Right lobe of liver (tissue), 6 donors: ENCODE measurements at regions not wholly inside any gene's neighbourhood (a gene's known extent, or its start where the extent isn't known, plus 50 kb on each side); places are given as distances from the start of the nearest gene placed in this dataset.

Experiments
- ATAC-seq, 4 donors: fragments of 200-7000 bp; cut with Tn5 transposase; one replicate each; pipeline ENCODE4 v1.9.1; 2020; ENCODE audit warnings: mild to moderate bottlenecking in 4 of 4, moderate library complexity in 4 of 4
- DNase-seq, 3 donors: peaks; one replicate each; pipeline ENCODE4 v3.0.0-alpha.2; 2020
- H3K27ac ChIP-seq, 3 donors: fragments of 200-600 bp; one replicate each; pipeline ENCODE4 v1.8.0; 2022
- H3K27me3 ChIP-seq, 2 donors: fragments of 200-600 bp; one replicate each; pipeline ENCODE4 v1.8.0; 2022
- H3K36me3 ChIP-seq, 4 donors: fragments of 200-600 bp; sonication (generic) in 1 of 4; one replicate each; pipeline versions ENCODE4 v1.5.1 to v1.8.0; 2017 to 2022; ENCODE audit warnings: control low read depth in 1 of 4
- H3K4me1 ChIP-seq, 4 donors: fragments of 200-600 bp; sonication (generic) in 1 of 4; one replicate each; pipeline versions ENCODE4 v1.5.1 to v1.8.0; 2017 to 2022; ENCODE audit warnings: control low read depth in 1 of 4
- H3K4me3 ChIP-seq, 3 donors: fragments of 200-600 bp; one replicate each; pipeline ENCODE4 v1.8.0; 2022
- H3K9me3 ChIP-seq, 4 donors: fragments of 200-600 bp; sonication (generic) in 1 of 4; one replicate each; pipeline versions ENCODE4 v1.5.1 to v1.8.0; 2017 to 2022; ENCODE audit warnings: control low read depth in 1 of 4
- POLR2A ChIP-seq: fragments of 450-650 bp; IDR thresholded peaks from one replicate; pipeline ENCODE4 v1.6.1; 2017; ENCODE audit warnings: antibody characterized with exemption, mild to moderate bottlenecking
- WGBS: methylation state at CpG from one replicate; pipeline ENCODE4 v1.1.6; 2018; ENCODE audit warnings: low coverage, low lambda C conversion rate; ENCODE audit not compliant: insufficient coverage; ENCODE audit errors: missing lambda C conversion rate; 5-methylcytosine and 5-hydroxymethylcytosine counted together
- intact Hi-C, 2 donors: fragments of 100-400 bp; cut with DNase I; formaldehyde crosslinking; loops; one replicate each; pipeline versions ENCODE4 v1.11.2 to v1.14.1; 2022
- TF ChIP-seq, protein P1 (sequence below), 4 donors: fragments of 200-600 bp in 3 of 4; fragments of 450-650 bp in 1 of 4; IDR thresholded peaks; one replicate each; pipeline versions ENCODE4 v1.5.1 to v1.8.0; 2016 to 2022; ENCODE audit warnings: antibody characterized with exemption in 4 of 4, mild to moderate bottlenecking in 2 of 4
- donor health status: DM: no; HTN: yes; CAD: no.
- donor health status: DM: no; HTN: no; CAD: no.
- donor health status: DM: no; HTN: no; CAD: no.
- donor health status: DM: no; HTN: yes; CAD: no.
- donor health status: DM: no; HTN: yes; CAD: no.

DNA sequence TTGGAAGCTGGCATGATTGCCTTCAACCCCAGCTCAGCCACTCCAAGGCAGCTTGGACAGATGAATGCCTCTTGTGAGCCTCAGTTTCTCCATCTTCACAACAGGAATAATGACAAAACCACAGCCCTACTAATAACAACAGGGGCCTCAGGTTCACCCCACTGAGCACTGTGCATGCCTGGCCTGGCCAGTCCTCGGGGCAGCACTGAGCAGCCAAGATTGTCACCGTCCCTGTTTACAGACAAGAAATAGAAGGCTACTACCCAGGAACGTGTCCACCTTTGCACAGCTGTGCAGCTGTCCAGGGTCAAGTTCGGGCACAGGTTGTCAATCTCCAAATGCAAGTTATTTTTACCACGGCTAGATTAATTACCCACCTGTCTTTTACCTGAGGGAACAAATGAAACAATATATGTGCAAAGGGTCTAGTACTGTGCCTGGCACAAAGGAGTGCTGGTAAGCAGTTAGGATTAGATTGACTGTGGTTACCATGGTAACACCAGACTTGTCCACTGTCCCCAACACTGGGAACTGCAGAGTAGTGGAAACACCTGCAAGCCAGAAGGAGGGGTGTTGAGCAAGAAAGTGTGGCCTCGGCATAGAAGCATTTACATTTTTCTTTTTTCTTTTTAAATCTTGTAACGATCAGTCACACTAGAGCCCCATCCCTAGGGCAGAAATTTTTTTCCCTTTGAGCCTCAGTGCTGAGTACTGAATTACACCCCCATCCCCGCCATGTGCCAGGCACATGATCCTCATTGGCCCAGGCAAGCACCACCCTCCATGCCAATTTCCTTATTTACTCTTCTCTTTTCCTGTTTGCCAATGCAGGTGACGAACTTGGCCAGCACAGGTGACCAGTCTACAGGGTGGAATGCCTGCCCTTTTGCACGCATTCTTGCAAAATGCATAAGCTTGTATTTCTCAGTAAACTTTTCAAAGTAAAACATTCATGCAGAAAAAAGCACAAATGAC is 66.3 kb upstream of the SLC6A6 start:
- Histone ChIP-seq H3K4me3 (no peak overlapping the region), H3K27me3 (no peaks in the 10 kb centered on the region), H3K36me3 (no peaks in the 10 kb centered on the region), H3K9me3 (no peaks in the 10 kb centered on the region), H3K27ac (no peak overlapping the region), H3K4me1 (peaks cover 0 to 12% (median 3%) of the 10 kb centered on the region in 4 donors)
- ATAC-seq (peak; percentile 81 to 92 (median 83)), DNase-seq (peak; percentile 85 to 86 (median 85))
- intact Hi-C loops: no loop called here
- TF ChIP-seq POLR2A: no peak
- TF ChIP-seq, protein P1, sequence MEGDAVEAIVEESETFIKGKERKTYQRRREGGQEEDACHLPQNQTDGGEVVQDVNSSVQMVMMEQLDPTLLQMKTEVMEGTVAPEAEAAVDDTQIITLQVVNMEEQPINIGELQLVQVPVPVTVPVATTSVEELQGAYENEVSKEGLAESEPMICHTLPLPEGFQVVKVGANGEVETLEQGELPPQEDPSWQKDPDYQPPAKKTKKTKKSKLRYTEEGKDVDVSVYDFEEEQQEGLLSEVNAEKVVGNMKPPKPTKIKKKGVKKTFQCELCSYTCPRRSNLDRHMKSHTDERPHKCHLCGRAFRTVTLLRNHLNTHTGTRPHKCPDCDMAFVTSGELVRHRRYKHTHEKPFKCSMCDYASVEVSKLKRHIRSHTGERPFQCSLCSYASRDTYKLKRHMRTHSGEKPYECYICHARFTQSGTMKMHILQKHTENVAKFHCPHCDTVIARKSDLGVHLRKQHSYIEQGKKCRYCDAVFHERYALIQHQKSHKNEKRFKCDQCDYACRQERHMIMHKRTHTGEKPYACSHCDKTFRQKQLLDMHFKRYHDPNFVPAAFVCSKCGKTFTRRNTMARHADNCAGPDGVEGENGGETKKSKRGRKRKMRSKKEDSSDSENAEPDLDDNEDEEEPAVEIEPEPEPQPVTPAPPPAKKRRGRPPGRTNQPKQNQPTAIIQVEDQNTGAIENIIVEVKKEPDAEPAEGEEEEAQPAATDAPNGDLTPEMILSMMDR (IDR thresholded peaks at IDR 0.05): no peak
- 18% methylated on average over 10 of the region's 10 CpGs for WGBS

DNA sequence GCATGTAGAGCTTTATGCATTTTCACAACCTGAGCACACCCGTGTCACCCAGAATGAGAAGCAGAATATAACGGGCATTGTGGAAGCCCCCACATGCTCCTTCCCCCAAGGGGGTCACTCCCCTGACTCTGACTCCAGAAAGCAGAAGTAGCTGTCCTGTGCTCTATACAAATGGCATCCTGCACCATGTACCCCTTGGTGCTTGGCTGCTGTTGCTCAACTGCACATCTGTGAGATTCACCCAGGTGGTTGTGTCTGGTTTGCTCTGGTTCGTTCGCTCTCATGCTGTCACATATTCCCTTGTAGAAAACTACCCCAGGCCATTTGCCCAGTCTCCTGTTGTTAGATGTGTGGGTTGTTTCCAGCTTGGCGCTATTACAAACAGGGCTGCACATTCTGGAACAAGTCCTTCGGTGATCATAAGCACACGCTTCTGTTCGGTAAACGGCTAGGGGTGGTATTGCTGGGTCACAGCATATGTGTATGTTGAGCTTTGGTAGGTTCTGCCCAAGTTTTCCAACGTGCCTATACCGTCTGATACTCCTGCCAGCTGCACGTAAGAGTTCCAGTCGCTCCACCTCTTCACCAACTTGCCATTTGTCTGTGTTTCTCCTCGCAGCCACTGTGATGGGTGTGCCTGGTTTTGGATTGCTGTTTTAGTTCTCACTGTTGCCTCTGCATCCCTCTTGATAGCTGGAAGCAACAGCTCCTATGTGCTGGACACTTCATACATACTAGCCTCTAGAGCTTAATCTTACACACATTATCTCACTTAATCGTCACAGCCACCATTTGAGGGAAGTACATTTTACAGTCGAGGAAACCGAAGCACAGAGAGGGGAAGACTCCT is 65.4 kb upstream of the SLC6A6 start:
- DNase-seq (no peak), ATAC-seq (peak in 3 of 4 donors; percentile 9 to 17 (median 14))
- H3K36me3 ChIP-seq: no peaks in the 10 kb centered on the region
- 51% methylated on average over 17 of the region's 17 CpGs for WGBS
- no peak overlapping the region for H3K4me3 ChIP-seq
- intact Hi-C loops: no loop called here
- H3K27ac ChIP-seq: no peak overlapping the region
- H3K27me3 ChIP-seq: no peaks in the 10 kb centered on the region
- peaks cover 0 to 12% (median 3%) of the 10 kb centered on the region in 4 donors for H3K4me1 ChIP-seq
- H3K9me3 ChIP-seq: no peaks in the 10 kb centered on the region
- TF ChIP-seq POLR2A: no peak
- TF ChIP-seq, protein P1 (IDR thresholded peaks at IDR 0.05): no peak

DNA sequence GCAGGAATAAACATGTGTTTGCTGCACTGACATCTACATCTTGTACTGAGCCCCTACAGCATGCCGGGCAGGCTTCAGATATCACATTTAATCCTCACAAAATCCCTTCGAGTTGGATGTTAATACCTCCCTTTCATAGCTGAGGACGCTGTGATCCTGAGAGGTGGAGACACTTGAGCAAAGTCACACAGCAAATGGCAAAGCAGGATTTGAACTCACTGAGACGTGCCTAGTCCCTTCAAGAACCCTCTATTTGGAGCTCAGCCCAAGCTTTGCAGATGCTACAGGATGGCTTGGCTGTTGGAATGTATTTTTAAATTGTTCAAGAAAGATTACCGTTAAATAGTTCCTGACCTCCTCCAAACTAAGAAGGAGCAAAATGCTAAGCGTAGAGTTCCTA is 64.6 kb upstream of the SLC6A6 start:
- no peaks in the 10 kb centered on the region for H3K9me3 ChIP-seq
- no peak overlapping the region for H3K4me3 ChIP-seq
- no peaks in the 10 kb centered on the region for H3K27me3 ChIP-seq
- peaks cover 0 to 12% (median 3%) of the 10 kb centered on the region in 4 donors for H3K4me1 ChIP-seq
- ATAC-seq (no peak), DNase-seq (peak in 1 of 3 donors; percentile 2)
- TF ChIP-seq POLR2A: no peak
- TF ChIP-seq, protein P1 (IDR thresholded peaks at IDR 0.05): no peak
- intact Hi-C loops: no loop called here
- H3K27ac ChIP-seq: no peak overlapping the region
- no peaks in the 10 kb centered on the region for H3K36me3 ChIP-seq
- 66% methylated on average over 5 of the region's 6 CpGs for WGBS

DNA sequence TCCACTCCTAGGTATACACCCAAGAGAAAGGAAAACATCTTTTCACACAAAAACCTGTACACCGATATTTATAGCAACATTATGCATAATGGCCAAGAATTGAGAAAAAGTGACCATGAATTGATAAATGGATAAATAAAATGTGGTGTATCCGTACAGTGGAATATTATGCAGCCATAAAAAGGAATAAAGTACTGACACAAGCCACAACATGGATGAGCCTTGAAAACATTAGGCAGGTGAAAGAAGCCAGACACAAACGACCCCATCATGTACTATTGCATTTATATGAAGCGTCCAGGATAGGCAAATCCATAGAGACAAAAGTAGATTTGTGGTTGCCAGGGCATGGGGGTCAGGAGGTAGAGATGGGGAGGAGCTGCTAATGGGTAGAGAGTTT is 64.2 kb upstream of the SLC6A6 start:
- TF ChIP-seq, protein P1 (IDR thresholded peaks at IDR 0.05): no peak
- TF ChIP-seq POLR2A: no peak
- 67% methylated on average over 4 of the region's 4 CpGs for WGBS
- no peak for DNase-seq
- H3K27ac ChIP-seq: no peak overlapping the region
- peaks cover 0 to 12% (median 3%) of the 10 kb centered on the region in 4 donors for H3K4me1 ChIP-seq
- no peaks in the 10 kb centered on the region for H3K9me3 ChIP-seq
- no peak overlapping the region for H3K4me3 ChIP-seq
- intact Hi-C loops: no loop called here
- no peaks in the 10 kb centered on the region for H3K27me3 ChIP-seq
- H3K36me3 ChIP-seq: no peaks in the 10 kb centered on the region
- no peak for ATAC-seq
